HG03097 (cell line): ENCODE measurements at regions not wholly inside any gene's neighbourhood (a gene's known extent, or its start where the extent isn't known, plus 50 kb on each side); places are given as distances from the start of the nearest gene placed in this dataset.

ENCODE experiments used
- ATAC-seq: cut with Tn5 transposase; IDR thresholded peaks from one replicate; pipeline ENCODE4 v1.9.1; 2021; ENCODE audit not compliant: unreplicated experiment, low FRiP score

GRCh38 chr5:67543720-67544270 lies 347.2 kb upstream of the CD180 start:
- ATAC-seq: no peak

- no peak for ATAC-seq
These were observed 345.9 kb upstream of the CD180 start for GRCh38 chr5:67542479-67542878.

GRCh38 chr5:67541875-67542274 lies 345.3 kb upstream of the CD180 start:
- no peak for ATAC-seq

GRCh38 chr5:67538855-67539506 lies 342.4 kb upstream of the CD180 start:
- no peak for ATAC-seq

GRCh38 chr5:67537439-67538148 lies 341.0 kb upstream of the CD180 start:
- ATAC-seq: no peak

GRCh38 chr5:67536866-67537265 lies 340.3 kb upstream of the CD180 start:
- ATAC-seq: no peak

- ATAC-seq: no peak
These were observed 334.1 kb upstream of the CD180 start for GRCh38 chr5:67530609-67531255.

GRCh38 chr5:67528953-67529352 lies 332.4 kb upstream of the CD180 start:
- ATAC-seq: no peak

- ATAC-seq: no peak
These were observed 330.2 kb upstream of the CD180 start for GRCh38 chr5:67526793-67527192.

GRCh38 chr5:67520161-67520908 lies 323.7 kb upstream of the CD180 start:
- no peak for ATAC-seq

- ATAC-seq: no peak
These were observed 321.6 kb upstream of the CD180 start for GRCh38 chr5:67518227-67518626.

GRCh38 chr5:67516948-67517565 lies 320.5 kb upstream of the CD180 start:
- ATAC-seq: no peak

GRCh38 chr5:67515762-67516161 lies 319.2 kb upstream of the CD180 start:
- no peak for ATAC-seq

GRCh38 chr5:67515020-67515689 lies 318.6 kb upstream of the CD180 start:
- no peak for ATAC-seq

- no peak for ATAC-seq
These were observed 316.2 kb upstream of the CD180 start for GRCh38 chr5:67512758-67513157.

GRCh38 chr5:67511911-67512310 lies 315.3 kb upstream of the CD180 start:
- no peak for ATAC-seq

GRCh38 chr5:67510204-67510603 lies 313.6 kb upstream of the CD180 start:
- no peak for ATAC-seq

- no peak for ATAC-seq
These were observed 313.0 kb upstream of the CD180 start for GRCh38 chr5:67509402-67510186.

GRCh38 chr5:67506241-67506640 lies 309.6 kb upstream of the CD180 start:
- ATAC-seq: no peak
